Naive thymus-derived CD8-positive, alpha-beta T cell (primary cell): ENCODE measurements at regions not wholly inside any gene's neighbourhood (a gene's known extent, or its start where the extent isn't known, plus 50 kb on each side); places are given as distances from the start of the nearest gene placed in this dataset.
A peak's percentile ranks its signal among the peaks of the same experiment; 100 is the strongest.
"Not testable (repeated sequence)": the region's sequence is repeated elsewhere in the genome, so short reads cannot be mapped to it uniquely, and the experiment has no call there.

Source experiments
- ATAC-seq, 2 donors: fragments of 150-1000 bp; cut with Tn5 transposase in 1 of 2; sonication (Bioruptor Pico), chemical (Tn5 transposase) in 1 of 2; 1 replicate in 1 of 2; 2 replicates in 1 of 2; pipeline ENCODE4 v1.10.0; 2021; ENCODE audit warnings: mild to moderate bottlenecking in 2 of 2, moderate library complexity in 2 of 2
- POLR2A ChIA-PET: fragments of 350-600 bp; sonication (Branson Sonifier 250); formaldehyde crosslinking; loops from one replicate; lab custom pipeline; 2021; ENCODE audit warnings: antibody characterized with exemption; lab: Charles Lee
- DNase-seq, 10 donors: peaks; one replicate each; pipeline versions ENCODE4 v3.0.0 to v3.0.0-alpha.2; 2020 to 2022
- H3K27ac Mint-ChIP-seq, 10 donors: one replicate each; pipeline ENCODE4 v1.8.0; 2020 to 2022; ENCODE audit warnings: mild to moderate bottlenecking in 10 of 10, mixed read lengths in 10 of 10, moderate library complexity in 4 of 10, inconsistent platforms in 1 of 10
- H3K27me3 Mint-ChIP-seq, 5 donors: one replicate each; pipeline ENCODE4 v1.8.0; 2021 to 2022; ENCODE audit warnings: mixed read lengths in 5 of 5
- H3K36me3 Mint-ChIP-seq, 3 donors: one replicate each; pipeline ENCODE4 v1.8.0; 2020 to 2022; ENCODE audit warnings: mixed read lengths in 3 of 3, mild to moderate bottlenecking in 2 of 3, inconsistent platforms in 1 of 3
- H3K4me1 Mint-ChIP-seq, 4 donors: one replicate each; pipeline ENCODE4 v1.8.0; 2021 to 2022; ENCODE audit warnings: mixed read lengths in 4 of 4
- H3K4me3 Mint-ChIP-seq, 10 donors: one replicate each; pipeline ENCODE4 v1.8.0; 2020 to 2022; ENCODE audit warnings: mild to moderate bottlenecking in 10 of 10, mixed read lengths in 10 of 10, moderate library complexity in 6 of 10, inconsistent platforms in 1 of 10
- H3K9me3 Mint-ChIP-seq, 9 donors: one replicate each; pipeline ENCODE4 v1.8.0; 2020 to 2022; ENCODE audit warnings: mixed read lengths in 9 of 9, mild to moderate bottlenecking in 3 of 9, inconsistent platforms in 1 of 9, moderate library complexity in 1 of 9

DNA sequence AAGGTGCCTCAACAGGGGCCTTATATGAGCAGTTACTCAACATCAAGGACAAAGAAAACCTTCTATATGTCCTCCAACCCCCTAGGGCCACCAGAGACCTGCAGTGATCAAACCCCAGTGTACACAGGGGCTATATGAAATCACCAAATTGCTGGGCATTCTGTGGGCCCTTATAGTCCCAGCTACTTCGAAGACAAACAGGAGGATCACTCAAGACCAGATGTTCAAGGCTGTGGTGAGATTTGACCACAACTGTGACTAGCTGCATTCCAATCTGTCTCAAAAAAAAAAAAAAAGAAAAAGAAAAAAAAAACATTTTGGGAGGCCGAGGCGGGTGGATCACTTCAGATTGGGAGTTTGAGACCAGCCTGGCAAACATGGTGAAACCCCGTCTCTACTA lies 51.0 kb upstream of the PRB2 start:
- Mint-ChIP-seq H3K4me1 (no peaks in the 10 kb centered on the region), H3K27me3 (peaks cover 0 to 2% (median 0%) of the 10 kb centered on the region in 5 donors), H3K9me3 (peaks cover 0 to 2% (median 0%) of the 10 kb centered on the region in 9 donors), H3K36me3 (peaks cover 0 to 6% (median 4%) of the 10 kb centered on the region in 3 donors), H3K27ac (no peak overlapping the region), H3K4me3 (no peak overlapping the region)
- DNase-seq, result no peak
- no peak for ATAC-seq
- POLR2A ChIA-PET, result no interaction called here

DNA sequence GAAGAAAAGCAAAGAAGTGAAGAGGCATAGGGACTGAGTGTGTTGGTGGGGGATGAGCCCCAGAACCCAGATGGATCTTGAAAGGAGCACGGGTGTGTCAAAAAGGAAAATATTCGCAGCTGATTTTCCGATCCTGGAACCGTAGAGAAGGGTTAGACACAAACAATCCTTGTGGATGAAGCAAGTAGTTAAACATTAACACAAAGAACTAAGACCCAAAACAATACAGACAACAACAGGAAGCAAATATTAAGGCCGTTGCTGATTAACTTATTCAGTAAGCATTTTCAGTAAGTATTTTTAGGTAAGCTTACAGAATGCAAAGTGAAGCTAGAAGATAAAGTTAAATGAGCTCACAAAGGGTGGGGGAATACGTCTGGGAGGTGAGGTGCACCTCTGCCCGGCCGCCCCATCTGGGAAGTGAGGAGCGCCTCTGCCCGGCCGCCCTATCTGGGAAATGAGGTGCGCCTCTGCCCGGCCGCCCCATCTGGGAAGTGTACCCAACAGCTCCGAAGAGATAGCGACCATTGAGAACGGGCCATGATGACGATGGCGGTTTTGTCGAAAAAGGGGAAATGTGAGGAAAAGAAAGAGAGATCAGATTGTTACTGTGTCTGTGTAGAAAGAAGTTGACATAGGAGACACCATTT lies 62.8 kb upstream of the PRB2 start:
- DNase-seq (no peak), ATAC-seq (no peak)
- Mint-ChIP-seq H3K9me3 (peaks cover 0 to 6% (median 0%) of the 10 kb centered on the region in 9 donors), H3K4me3 (no peak overlapping the region), H3K36me3 (no peaks in the 10 kb centered on the region), H3K27me3 (peaks cover 0 to 18% (median 1%) of the 10 kb centered on the region in 5 donors), H3K4me1 (peaks cover 0 to 6% (median 3%) of the 10 kb centered on the region in 4 donors), H3K27ac (no peak overlapping the region)
- POLR2A ChIA-PET, result no interaction called here

DNA sequence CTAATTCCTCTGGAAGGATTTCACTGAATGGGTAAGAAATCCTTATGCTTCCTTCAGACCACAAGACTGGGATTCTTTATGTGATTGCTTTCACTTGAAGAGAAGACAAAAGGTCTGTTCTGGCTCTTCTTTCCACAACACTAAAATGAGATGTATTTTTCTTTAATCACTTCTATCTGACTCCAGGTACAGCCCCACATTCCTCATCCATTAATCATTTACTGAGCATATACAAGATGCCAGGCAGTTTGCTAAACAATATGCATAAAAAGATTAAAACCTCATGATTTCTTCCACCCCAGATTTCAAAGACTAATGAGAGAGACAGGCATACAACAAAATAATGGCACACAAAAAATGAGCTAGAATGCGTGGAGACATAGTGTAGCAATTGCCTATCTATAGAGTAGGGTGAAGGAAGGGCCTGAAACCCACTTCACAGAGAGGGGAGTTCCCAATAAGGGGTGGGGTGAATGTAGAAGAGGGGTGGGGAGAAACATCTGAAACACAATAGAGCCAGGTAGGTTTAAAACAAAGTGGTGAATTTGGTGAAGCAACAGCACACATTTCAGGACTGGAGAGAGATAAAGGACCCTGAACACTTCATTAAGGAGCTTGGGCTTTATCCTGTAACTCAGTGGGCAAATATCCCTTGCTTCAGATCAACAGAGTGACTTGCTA lies 65.1 kb upstream of the PRB2 start:
- no peak overlapping the region for H3K27ac Mint-ChIP-seq
- no peak overlapping the region for H3K4me3 Mint-ChIP-seq
- peaks cover 0 to 16% (median 1%) of the 10 kb centered on the region in 5 donors for H3K27me3 Mint-ChIP-seq
- H3K36me3 Mint-ChIP-seq, result no peaks in the 10 kb centered on the region
- H3K9me3 Mint-ChIP-seq, result peaks cover 0 to 6% (median 0%) of the 10 kb centered on the region in 9 donors
- no peak for DNase-seq
- POLR2A ChIA-PET, result no interaction called here
- peaks cover 0 to 6% (median 3%) of the 10 kb centered on the region in 4 donors for H3K4me1 Mint-ChIP-seq
- ATAC-seq, result no peak

DNA sequence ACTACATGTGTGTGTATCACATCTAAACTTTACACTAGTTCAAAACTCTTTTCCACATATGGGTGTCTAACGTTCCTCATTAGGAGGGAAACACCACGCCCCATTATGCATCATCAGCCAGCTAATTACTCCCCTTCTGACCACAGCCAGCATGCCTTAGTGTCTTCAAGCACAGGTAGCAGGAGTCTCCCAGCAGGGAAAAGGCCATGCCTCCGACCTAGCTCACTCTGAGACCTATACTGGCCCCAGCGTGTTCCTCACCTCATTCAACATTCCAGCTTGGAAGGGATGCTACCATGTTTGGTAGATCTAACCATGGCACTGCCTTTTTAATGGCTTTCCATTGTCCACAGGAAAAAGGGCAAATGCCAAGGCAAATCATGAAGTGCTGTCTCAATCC lies 66.1 kb upstream of the PRB2 start:
- ATAC-seq (no peak), DNase-seq (no peak)
- H3K27me3 Mint-ChIP-seq, result peaks cover 0 to 19% (median 1%) of the 10 kb centered on the region in 5 donors
- H3K9me3 Mint-ChIP-seq, result peaks cover 0 to 6% (median 0%) of the 10 kb centered on the region in 9 donors
- no peaks in the 10 kb centered on the region for H3K36me3 Mint-ChIP-seq
- H3K27ac Mint-ChIP-seq, result no peak overlapping the region
- H3K4me1 Mint-ChIP-seq, result peaks cover 0 to 6% (median 3%) of the 10 kb centered on the region in 4 donors
- no peak overlapping the region for H3K4me3 Mint-ChIP-seq
- POLR2A ChIA-PET, result no interaction called here

DNA sequence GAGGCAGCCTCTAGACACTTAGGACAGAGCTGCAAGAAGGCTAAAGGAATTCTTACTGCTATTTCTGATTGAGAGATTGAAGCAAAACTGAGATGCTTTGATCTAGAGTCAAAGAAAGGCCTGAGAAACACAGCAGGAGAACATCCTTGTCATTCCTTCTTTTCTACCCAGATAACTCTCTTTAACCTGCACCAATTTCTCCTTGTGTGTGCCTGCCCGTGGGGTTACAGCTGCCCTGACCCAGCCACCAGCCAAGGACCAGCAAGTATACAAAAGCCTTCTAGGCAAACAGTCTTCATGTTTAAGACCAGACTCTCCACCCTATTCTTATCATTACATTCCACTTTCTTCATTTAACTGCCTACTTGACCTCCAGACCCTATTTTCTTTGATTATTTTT lies 81.7 kb upstream of the PRB2 start:
- Mint-ChIP-seq H3K27me3 (peaks cover 0 to 10% (median 1%) of the 10 kb centered on the region in 5 donors), H3K27ac (no peak overlapping the region), H3K4me3 (no peak overlapping the region), H3K9me3 (peaks cover 0 to 6% (median 0%) of the 10 kb centered on the region in 9 donors), H3K4me1 (no peaks in the 10 kb centered on the region), H3K36me3 (no peaks in the 10 kb centered on the region)
- DNase-seq, result no peak
- ATAC-seq, result no peak
- POLR2A ChIA-PET, result no interaction called here

DNA sequence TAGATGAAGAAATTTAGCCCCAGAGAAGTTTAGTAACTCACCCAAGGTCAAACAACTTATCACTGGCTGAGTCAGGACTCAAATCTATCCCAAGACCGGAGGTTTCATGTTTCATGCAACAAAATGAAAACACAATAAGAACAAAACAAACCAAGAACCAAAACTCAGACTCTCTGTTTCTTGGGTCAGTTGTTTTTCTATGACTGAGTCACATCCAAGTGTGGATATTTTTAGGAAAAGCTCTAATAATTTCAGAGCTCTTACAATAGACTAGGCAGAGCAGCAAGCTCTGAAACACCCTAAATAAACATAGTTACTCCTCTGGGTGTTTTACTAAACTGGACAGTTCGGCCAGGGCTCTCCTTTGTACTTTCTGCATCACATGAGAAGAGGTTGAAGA lies 87.6 kb upstream of the PRB2 start:
- H3K4me1 Mint-ChIP-seq, result peaks cover 4 to 12% (median 5%) of the 10 kb centered on the region in 4 donors
- peaks cover 0 to 19% (median 4%) of the 10 kb centered on the region in 5 donors for H3K27me3 Mint-ChIP-seq
- H3K36me3 Mint-ChIP-seq, result no peaks in the 10 kb centered on the region
- DNase-seq (no peak), ATAC-seq (no peak)
- H3K9me3 Mint-ChIP-seq, result no peaks in the 10 kb centered on the region
- H3K4me3 Mint-ChIP-seq, result no peak overlapping the region
- POLR2A ChIA-PET, result interaction anchor here (0.6 kb wide), 1 partner anchor 1194 kb away, joined by 3 read pairs; no protein-coding TSS in a partner anchor
- H3K27ac Mint-ChIP-seq, result no peak overlapping the region

DNA sequence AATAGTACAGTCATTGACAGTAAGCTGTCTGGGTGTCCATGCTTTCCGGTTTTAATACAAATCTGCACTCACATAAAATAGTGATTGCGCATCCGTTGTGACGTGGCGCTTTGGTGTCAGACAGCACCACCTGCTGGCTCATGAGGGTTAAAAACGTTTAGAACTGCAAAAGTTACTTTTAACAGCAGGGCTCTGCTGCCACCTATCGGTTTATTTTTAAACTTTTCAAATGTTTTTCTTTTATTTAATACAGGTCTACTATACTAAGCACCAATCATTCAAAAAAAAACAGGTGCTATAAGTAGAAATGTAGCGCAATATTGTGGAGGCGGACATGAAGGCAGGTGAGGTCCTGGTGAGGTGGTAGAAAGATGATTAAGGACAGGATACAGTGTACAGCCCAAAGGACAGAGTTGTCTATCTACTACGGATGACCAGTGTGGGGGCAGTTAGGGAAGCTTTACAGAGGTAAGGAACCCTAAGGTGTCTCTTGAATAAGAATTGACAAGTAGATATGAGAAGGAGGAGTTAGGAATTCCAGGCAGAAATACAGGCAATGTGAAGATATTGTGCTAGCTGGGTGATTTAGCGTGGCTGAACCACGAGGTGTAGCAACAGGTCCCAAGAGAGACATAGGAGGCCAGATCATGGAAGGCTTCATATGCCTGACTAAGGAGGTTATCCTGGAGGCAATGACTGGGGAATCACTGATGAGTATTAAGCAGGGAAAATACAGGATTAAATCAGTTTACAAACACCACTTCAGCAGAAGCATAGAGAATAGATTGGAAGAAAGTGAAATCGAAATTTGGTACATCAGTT lies 91.5 kb upstream of the PRB2 start:
- POLR2A ChIA-PET, result interaction anchor here (1.6 kb wide), 1 partner anchor 59 kb away, joined by 5 read pairs; no protein-coding TSS in a partner anchor
- Mint-ChIP-seq H3K27me3 (peaks cover 0 to 12% (median 2%) of the 10 kb centered on the region in 5 donors), H3K36me3 (no peaks in the 10 kb centered on the region), H3K4me3 (peak overlapping the region in 1 of 10 donors; percentile 10), H3K9me3 (no peaks in the 10 kb centered on the region), H3K27ac (peak overlapping the region in 1 of 10 donors; percentile 41), H3K4me1 (peaks cover 4 to 12% (median 5%) of the 10 kb centered on the region in 4 donors)
- DNase-seq, result peak; percentile 58 to 86 (median 78)
- ATAC-seq, result peak; percentile 95 to 96

DNA sequence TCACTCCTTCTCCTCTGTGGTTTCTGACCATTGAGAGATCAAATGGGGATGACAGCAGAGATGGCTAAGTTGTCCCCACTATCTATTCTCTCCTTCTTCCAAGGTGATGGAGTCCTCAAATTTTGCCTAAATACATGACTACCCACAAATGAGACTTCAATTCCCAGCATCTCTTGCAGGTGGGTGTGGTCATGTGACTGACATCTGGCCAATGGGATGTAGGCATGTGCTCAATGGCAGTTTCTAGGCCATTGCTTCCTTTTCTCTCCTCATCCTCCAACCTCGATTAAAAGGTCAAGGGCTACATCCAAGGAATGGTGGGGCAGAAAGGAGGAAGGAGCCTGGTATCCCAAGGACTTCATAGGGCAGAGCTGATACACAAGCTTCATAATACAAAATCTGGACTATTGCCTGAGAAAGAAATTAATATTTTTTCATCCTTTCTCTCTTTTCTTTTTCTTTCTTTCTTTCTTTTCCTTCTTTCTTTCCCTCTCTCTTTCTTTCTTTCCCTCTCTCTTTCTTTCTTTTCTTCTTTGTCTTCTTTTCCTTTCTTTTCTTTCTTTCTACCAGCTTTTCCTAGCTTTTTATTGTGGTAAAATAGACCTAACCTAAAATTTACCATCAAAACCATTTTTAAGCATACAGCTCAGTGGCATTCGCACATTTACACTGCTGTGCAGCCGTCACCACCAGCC lies 100.9 kb upstream of the PRB2 start:
- Mint-ChIP-seq H3K27me3 (peaks cover 15 to 35% (median 28%) of the 10 kb centered on the region in 5 donors), H3K4me3 (no peak overlapping the region), H3K9me3 (peaks cover 0 to 10% (median under 1%) of the 10 kb centered on the region in 9 donors), H3K4me1 (peaks cover 5 to 14% (median 11%) of the 10 kb centered on the region in 4 donors), H3K36me3 (peaks cover 2 to 7% (median 4%) of the 10 kb centered on the region in 3 donors), H3K27ac (no peak overlapping the region)
- POLR2A ChIA-PET, result no interaction called here
- DNase-seq (no peak), ATAC-seq (no peak)

DNA sequence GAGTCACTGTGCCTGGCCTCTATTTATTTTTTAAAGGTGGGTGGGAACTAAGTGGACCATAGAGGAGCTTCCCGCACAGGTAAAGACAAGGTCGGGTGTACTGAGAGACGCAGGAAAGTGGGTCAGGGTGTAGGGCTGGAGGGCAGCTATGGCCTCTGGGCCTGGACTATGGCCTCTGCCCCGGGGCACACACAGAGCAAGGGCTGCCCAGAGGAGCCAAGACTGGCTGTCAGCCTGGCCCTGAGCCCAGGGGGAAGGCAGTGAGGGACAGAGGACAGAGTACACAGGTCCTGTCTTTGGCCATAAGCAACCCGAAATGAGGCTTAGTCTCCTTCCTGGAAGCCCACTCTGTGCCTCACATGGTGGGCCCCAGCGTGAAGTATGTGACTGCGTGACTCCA lies 102.1 kb upstream of the PRB2 start:
- H3K27ac Mint-ChIP-seq, result no peak overlapping the region
- no peak for DNase-seq
- peaks cover 5 to 16% (median 11%) of the 10 kb centered on the region in 4 donors for H3K4me1 Mint-ChIP-seq
- H3K9me3 Mint-ChIP-seq, result peaks cover 0 to 14% (median 2%) of the 10 kb centered on the region in 9 donors
- H3K36me3 Mint-ChIP-seq, result peaks cover 2 to 8% (median 4%) of the 10 kb centered on the region in 3 donors
- peaks cover 15 to 40% (median 31%) of the 10 kb centered on the region in 5 donors for H3K27me3 Mint-ChIP-seq
- POLR2A ChIA-PET, result no interaction called here
- ATAC-seq, result no peak
- H3K4me3 Mint-ChIP-seq, result no peak overlapping the region

DNA sequence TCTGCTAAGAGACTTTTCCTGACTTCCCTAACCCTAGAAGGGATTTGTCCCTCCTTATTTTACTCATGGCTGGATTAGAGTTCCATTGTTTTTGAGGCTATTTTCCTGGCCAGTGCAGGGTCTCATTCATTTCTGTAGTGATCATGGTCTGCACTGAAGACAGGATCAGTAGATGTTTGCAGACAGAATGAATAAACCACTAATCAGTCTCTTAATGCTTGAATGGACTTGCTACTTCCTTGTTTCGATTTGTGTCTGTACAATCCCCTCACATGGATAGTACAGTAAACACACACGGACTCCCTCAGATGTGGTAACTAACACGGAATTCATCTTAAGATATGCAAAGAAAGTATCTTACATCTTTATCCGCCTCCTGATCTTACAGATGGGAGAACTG lies 102.6 kb upstream of the PRB2 start:
- Mint-ChIP-seq H3K4me3 (no peak overlapping the region), H3K27me3 (peaks cover 15 to 40% (median 27%) of the 10 kb centered on the region in 5 donors), H3K4me1 (peaks cover 5 to 16% (median 11%) of the 10 kb centered on the region in 4 donors), H3K36me3 (peaks cover 2 to 8% (median 4%) of the 10 kb centered on the region in 3 donors), H3K27ac (no peak overlapping the region), H3K9me3 (peaks cover 0 to 14% (median 2%) of the 10 kb centered on the region in 9 donors)
- DNase-seq, result no peak
- no peak for ATAC-seq
- POLR2A ChIA-PET, result no interaction called here

DNA sequence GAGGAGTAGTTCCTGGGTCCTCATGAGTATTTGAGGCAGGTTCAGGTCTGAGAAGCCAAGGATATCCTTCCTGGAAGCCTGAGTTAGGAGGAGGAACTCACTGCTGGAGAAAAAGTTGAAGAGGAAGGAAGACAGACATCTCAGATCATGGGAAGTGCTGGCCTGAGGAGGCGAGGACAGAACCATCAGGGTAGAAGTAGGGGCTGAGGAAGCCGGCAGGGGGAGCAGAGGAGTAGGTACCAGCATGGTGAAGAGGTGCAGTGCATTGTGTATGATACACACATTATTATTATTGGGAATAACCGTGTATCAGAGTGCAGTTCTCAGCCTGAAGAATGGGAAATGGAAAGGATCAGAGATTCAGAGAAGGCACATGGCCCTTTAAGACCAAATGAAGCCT lies 103.2 kb upstream of the PRB2 start:
- H3K36me3 Mint-ChIP-seq, ATAC-seq, H3K4me3 Mint-ChIP-seq, POLR2A ChIA-PET, DNase-seq: not testable (repeated sequence)
- Mint-ChIP-seq H3K9me3 (peaks cover 0 to 14% (median 2%) of the 10 kb centered on the region in 9 donors), H3K27me3 (peaks cover 15 to 40% (median 27%) of the 10 kb centered on the region in 5 donors), H3K4me1 (peaks cover 5 to 16% (median 11%) of the 10 kb centered on the region in 4 donors), H3K27ac (peak overlapping the region in 1 of 10 donors; percentile 83)

DNA sequence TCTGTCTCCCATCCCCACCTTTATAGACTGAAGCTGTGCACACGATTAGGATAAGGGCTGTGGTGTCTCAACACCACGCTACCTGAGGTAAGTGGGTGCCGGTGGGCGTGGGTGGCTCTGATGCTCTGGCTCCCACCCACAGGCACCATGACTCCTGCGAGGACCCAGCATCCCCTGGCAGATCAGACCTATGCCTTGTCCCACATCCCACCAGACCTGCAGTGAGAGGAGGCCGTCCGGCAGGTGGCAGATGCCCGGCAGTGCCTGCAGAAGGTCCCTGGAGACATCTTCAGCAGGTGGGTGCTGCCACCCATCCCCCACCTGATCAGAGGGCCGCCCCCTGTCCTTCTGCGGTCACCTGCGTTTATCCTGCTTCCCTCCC lies 104.4 kb upstream of the PRB2 start:
- DNase-seq (no peak), ATAC-seq (no peak)
- peaks cover 15 to 40% (median 27%) of the 10 kb centered on the region in 5 donors for H3K27me3 Mint-ChIP-seq
- peaks cover 0 to 14% (median 2%) of the 10 kb centered on the region in 9 donors for H3K9me3 Mint-ChIP-seq
- no peak overlapping the region for H3K4me3 Mint-ChIP-seq
- POLR2A ChIA-PET, result no interaction called here
- H3K4me1 Mint-ChIP-seq, result peaks cover 5 to 16% (median 11%) of the 10 kb centered on the region in 4 donors
- H3K27ac Mint-ChIP-seq, result peak overlapping the region in 1 of 10 donors; percentile 34
- peaks cover 2 to 8% (median 4%) of the 10 kb centered on the region in 3 donors for H3K36me3 Mint-ChIP-seq
